ENCODE measurements at regions not wholly inside any gene's neighbourhood (a gene's known extent, or its start where the extent isn't known, plus 50 kb on each side); places are given as distances from the start of the nearest gene placed in this dataset.

GRCh38 chr15:31212326-31213080 lies 111.0 kb upstream of the TRPM1 start:
- TF ChIP-seq CTCF (IDR thresholded peaks at IDR 0.05) (no peak), POLR2A (IDR thresholded peaks at IDR 0.05) (no peak), EP300 (IDR thresholded peaks at IDR 0.05) (no peak)

Measured in ovary (tissue), 3 donors.